ENCODE measurements at regions not wholly inside any gene's neighbourhood (a gene's known extent, or its start where the extent isn't known, plus 50 kb on each side); places are given as distances from the start of the nearest gene placed in this dataset.
"Not testable (repeated sequence)": the region's sequence is repeated elsewhere in the genome, so short reads cannot be mapped to it uniquely, and the experiment has no call there.

- Histone ChIP-seq H4K8ac (replicated peaks; ENCODE audit: insufficient read length, low read depth, low read length) (no peak overlapping the region), H3K23ac (ENCODE audit: insufficient read length, low read depth, low read length) (no peak overlapping the region), H2BK120ac (ENCODE audit: low read depth, low read length, poor library complexity, severe bottlenecking) (no peak overlapping the region), H3K79me2 (ENCODE audit: insufficient read depth, low read length) (no peaks in the 10 kb centered on the region), H3K79me1 (ENCODE audit: insufficient read depth, low read depth, low read length, poor library complexity, severe bottlenecking) (no peaks in the 10 kb centered on the region), H2BK20ac (ENCODE audit: low read depth, low read length, poor library complexity, severe bottlenecking) (no peak overlapping the region), H3K56ac (ENCODE audit: insufficient read length, low read depth, low read length) (no peak overlapping the region), H4K5ac (ENCODE audit: insufficient read length, low read depth, low read length) (no peak overlapping the region), H3K27ac (ENCODE audit: insufficient read length, low read depth, low read length) (no peak overlapping the region), H3K9me3 (ENCODE audit: control insufficient read depth, low read depth, low read length) (no peaks in the 10 kb centered on the region), H4K91ac (ENCODE audit: insufficient read length, low read depth, low read length) (no peak overlapping the region), H2AK5ac (ENCODE audit: insufficient read length, low read length) (no peak overlapping the region), H3K18ac (ENCODE audit: insufficient read length, low read depth, low read length) (no peak overlapping the region), H2AFZ (ENCODE audit: low read length) (no peak overlapping the region), H4K20me1 (ENCODE audit: control insufficient read depth, insufficient read depth, insufficient read length) (no peaks in the 10 kb centered on the region), H3K27me3 (ENCODE audit: insufficient read depth, low read length) (no peaks in the 10 kb centered on the region), H3K9ac (ENCODE audit: extremely low read depth, insufficient read length, low read length) (no peak overlapping the region), H3K4me1 (ENCODE audit: insufficient read depth, low read length) (no peaks in the 10 kb centered on the region; the same call in 1 of the 2 replicates), H3K14ac (ENCODE audit: insufficient read depth, low read length) (no peak overlapping the region), H3T11ph (ENCODE audit: low read length) (no peak overlapping the region), H2BK12ac (ENCODE audit: insufficient read length, low read depth, low read length) (no peak overlapping the region), H2BK15ac (ENCODE audit: low read depth, low read length) (no peak overlapping the region), H3K4me2 (ENCODE audit: insufficient read depth, insufficient read length, low read length) (no peak overlapping the region), H3K23me2 (ENCODE audit: insufficient read length, low read depth, low read length, poor library complexity, severe bottlenecking) (no peaks in the 10 kb centered on the region), H3K4ac (ENCODE audit: low read depth, low read length) (no peak overlapping the region), H2BK5ac (ENCODE audit: insufficient read length, low read length) (no peak overlapping the region)
- no peak for DNase-seq
- Mint-ChIP-seq H3K27ac (no peak overlapping the region; a peak in 1 of 7 replicates), H3K4me1 (peaks cover under 1 to 2% of the 10 kb centered on the region in 2 experiments; a peak in 3 of 4 replicates), H3K4me3 (no peak overlapping the region), H3K27me3 (ENCODE audit: low read depth) (no peaks in the 10 kb centered on the region), H3K9me3 (peaks cover 5 to 8% of the 10 kb centered on the region in 2 experiments; a peak in 4 of 5 replicates), H3K36me3 (ENCODE audit: insufficient read depth in 1 of 3, low read depth in 3 of 3) (no peaks in the 10 kb centered on the region; a peak in 1 of 7 replicates)
- no peak for TF ChIP-seq CTCF (conservative IDR thresholded peaks at IDR 0.05)
Observed at GRCh38 chr3:176097027-176097426, 1100.3 kb downstream of the TBL1XR1 start.

GRCh38 chr3:176093892-176094291 lies 1103.4 kb downstream of the TBL1XR1 start:
- not testable (repeated sequence) for H3K9me3 Mint-ChIP-seq; DNase-seq; H3K14ac ChIP-seq (ENCODE audit: insufficient read depth, low read length); H3K18ac ChIP-seq (ENCODE audit: insufficient read length, low read depth, low read length); H3T11ph ChIP-seq (ENCODE audit: low read length); H2BK12ac ChIP-seq (ENCODE audit: insufficient read length, low read depth, low read length); H2AK5ac ChIP-seq (ENCODE audit: insufficient read length, low read length); H3K27me3 Mint-ChIP-seq (ENCODE audit: low read depth); H2BK120ac ChIP-seq (ENCODE audit: low read depth, low read length, poor library complexity, severe bottlenecking); H2AFZ ChIP-seq (ENCODE audit: low read length); H3K56ac ChIP-seq (ENCODE audit: insufficient read length, low read depth, low read length); H4K5ac ChIP-seq (ENCODE audit: insufficient read length, low read depth, low read length); H4K20me1 ChIP-seq (ENCODE audit: control insufficient read depth, insufficient read depth, insufficient read length); H4K91ac ChIP-seq (ENCODE audit: insufficient read length, low read depth, low read length); H2BK5ac ChIP-seq (ENCODE audit: insufficient read length, low read length); H3K27ac ChIP-seq (ENCODE audit: insufficient read length, low read depth, low read length); H3K23ac ChIP-seq (ENCODE audit: insufficient read length, low read depth, low read length); H3K4me1 ChIP-seq (ENCODE audit: insufficient read depth, low read length); H2BK15ac ChIP-seq (ENCODE audit: low read depth, low read length); H3K4me3 Mint-ChIP-seq; H3K79me2 ChIP-seq (ENCODE audit: insufficient read depth, low read length); H3K36me3 Mint-ChIP-seq (ENCODE audit: insufficient read depth in 1 of 3, low read depth in 3 of 3); H3K4me1 Mint-ChIP-seq; H3K9ac ChIP-seq (ENCODE audit: extremely low read depth, insufficient read length, low read length); H4K8ac ChIP-seq (replicated peaks; ENCODE audit: insufficient read length, low read depth, low read length); H3K9me3 ChIP-seq (ENCODE audit: control insufficient read depth, low read depth, low read length); H3K27ac Mint-ChIP-seq; H3K79me1 ChIP-seq (ENCODE audit: insufficient read depth, low read depth, low read length, poor library complexity, severe bottlenecking); H3K4me2 ChIP-seq (ENCODE audit: insufficient read depth, insufficient read length, low read length); H3K27me3 ChIP-seq (ENCODE audit: insufficient read depth, low read length); H3K4ac ChIP-seq (ENCODE audit: low read depth, low read length); H3K23me2 ChIP-seq (ENCODE audit: insufficient read length, low read depth, low read length, poor library complexity, severe bottlenecking); H2BK20ac ChIP-seq (ENCODE audit: low read depth, low read length, poor library complexity, severe bottlenecking)
- no CpG with 5 or more reads among the region's 1 CpG for WGBS (ENCODE audit: extremely low coverage, insufficient read length, low lambda C conversion rate)

All from H9 (cell line).